SU-DHL-6 (cell line): ENCODE measurements at regions not wholly inside any gene's neighbourhood (a gene's known extent, or its start where the extent isn't known, plus 50 kb on each side); places are given as distances from the start of the nearest gene placed in this dataset.

ENCODE experiments used
- H2AFZ ChIP-seq: fragments of 200-600 bp; sonication (generic); 2 replicates; pipeline ENCODE4 v1.6.1; 2014; ENCODE audit warnings: low read depth, mild to moderate bottlenecking, moderate library complexity, mixed read lengths, antibody characterized with exemption, low read length; ENCODE audit not compliant: severe bottlenecking
- H3F3A ChIP-seq: fragments of 200-600 bp; shearing (Covaris generic); 2 replicates; pipeline ENCODE4 v1.6.0; 2016; ENCODE audit warnings: antibody characterized with exemption, mild to moderate bottlenecking; ENCODE audit not compliant: insufficient read depth
- H3K27ac ChIP-seq: fragments of 200-600 bp; sonication (generic); 2 replicates; pipeline ENCODE4 v1.5.1; 2016; ENCODE audit warnings: low read depth, mild to moderate bottlenecking, low read length, moderate library complexity, mixed read lengths
- H3K27me3 ChIP-seq: fragments of 200-600 bp; sonication (generic), shearing (Covaris generic); 2 replicates; pipeline ENCODE4 v1.6.0; 2014; ENCODE audit warnings: mild to moderate bottlenecking, low read length
- H3K36me3 ChIP-seq: fragments of 200-600 bp; sonication (generic); 2 replicates; pipeline ENCODE4 v1.6.1; 2014; ENCODE audit warnings: mild to moderate bottlenecking, low read length, mixed read lengths
- H3K4me2 ChIP-seq: fragments of 300-600, 200-600 bp; shearing (Covaris generic), sonication (generic); 2 replicates; pipeline ENCODE4 v1.6.0; 2014; ENCODE audit warnings: low read length, low read depth, mild to moderate bottlenecking; ENCODE audit not compliant: poor library complexity, severe bottlenecking
- H3K4me3 ChIP-seq: fragments of 200-600 bp; sonication (generic); 2 replicates; pipeline ENCODE4 v1.5.1; 2014; ENCODE audit warnings: antibody characterized with exemption, low read length, mild to moderate bottlenecking, mixed read lengths; ENCODE audit not compliant: insufficient read depth, poor library complexity, severe bottlenecking
- H3K79me2 ChIP-seq: fragments of 200-600 bp; sonication (generic); 2 replicates; pipeline ENCODE4 v1.6.1; 2014; ENCODE audit warnings: mild to moderate bottlenecking, low read length, moderate library complexity; ENCODE audit not compliant: insufficient read depth
- H3K9ac ChIP-seq: fragments of 200-600 bp; sonication (generic); 2 replicates; pipeline ENCODE4 v1.7.0; 2014; ENCODE audit warnings: mild to moderate bottlenecking, low read length
- H3K9me2 ChIP-seq: fragments of 200-600 bp; sonication (generic); replicated peaks from 2 replicates; pipeline ENCODE4 v1.6.1; 2014; ENCODE audit warnings: low read length; ENCODE audit not compliant: insufficient read depth
- H3K9me3 ChIP-seq: fragments of 200-600 bp; sonication (generic); 2 replicates; pipeline ENCODE4 v1.6.1; 2014; ENCODE audit warnings: low read length, mixed read lengths; ENCODE audit not compliant: insufficient read depth
- H4K20me1 ChIP-seq: fragments of 200-600 bp; sonication (generic); 2 replicates; pipeline ENCODE4 v1.6.1; 2014; ENCODE audit warnings: low read depth, mild to moderate bottlenecking, antibody characterized with exemption, low read length, moderate library complexity, mixed read lengths
- EZH2phosphoT487 ChIP-seq: fragments of 200-600 bp; sonication (generic), shearing (Covaris generic); conservative IDR thresholded peaks from 2 replicates; pipeline ENCODE4 v1.6.1; 2018; ENCODE audit warnings: mild to moderate bottlenecking, antibody characterized with exemption, low read length, moderate library complexity, mixed read lengths
- TF ChIP-seq, protein P1 (sequence below): fragments of 200-600 bp; sonication (generic); IDR thresholded peaks from one replicate; pipeline ENCODE4 v1.5.1; 2017; ENCODE audit warnings: antibody characterized with exemption, mild to moderate bottlenecking, low read length, moderate library complexity; ENCODE audit not compliant: insufficient read depth, poor library complexity, severe bottlenecking

DNA sequence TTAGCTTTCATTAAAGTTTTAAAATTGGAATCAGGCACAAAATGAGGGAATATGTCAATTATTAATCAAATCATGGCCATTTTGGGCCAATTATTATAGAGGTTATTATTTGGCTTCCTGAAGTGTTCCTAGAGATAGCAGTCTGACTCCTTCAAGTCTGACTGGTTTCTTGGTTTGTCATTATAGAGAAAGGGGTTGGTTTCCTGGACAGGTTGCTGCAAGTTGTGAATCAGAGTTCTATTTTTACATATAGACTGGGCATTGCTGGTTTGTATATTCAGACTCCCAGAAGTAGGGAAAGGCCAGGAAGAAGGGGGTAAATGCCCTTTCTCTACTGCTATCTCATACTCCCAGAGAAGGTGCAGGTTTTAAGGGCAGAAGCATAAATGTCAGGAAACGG is 121.4 kb upstream of the CEP162 start:
- H3K27me3 ChIP-seq: no peaks in the 10 kb centered on the region
- H3K9ac ChIP-seq: no peak overlapping the region
- no peaks in the 10 kb centered on the region for H3K36me3 ChIP-seq
- H3K4me2 ChIP-seq: no peak overlapping the region
- no peak for TF ChIP-seq EZH2phosphoT487
- TF ChIP-seq, protein P1, sequence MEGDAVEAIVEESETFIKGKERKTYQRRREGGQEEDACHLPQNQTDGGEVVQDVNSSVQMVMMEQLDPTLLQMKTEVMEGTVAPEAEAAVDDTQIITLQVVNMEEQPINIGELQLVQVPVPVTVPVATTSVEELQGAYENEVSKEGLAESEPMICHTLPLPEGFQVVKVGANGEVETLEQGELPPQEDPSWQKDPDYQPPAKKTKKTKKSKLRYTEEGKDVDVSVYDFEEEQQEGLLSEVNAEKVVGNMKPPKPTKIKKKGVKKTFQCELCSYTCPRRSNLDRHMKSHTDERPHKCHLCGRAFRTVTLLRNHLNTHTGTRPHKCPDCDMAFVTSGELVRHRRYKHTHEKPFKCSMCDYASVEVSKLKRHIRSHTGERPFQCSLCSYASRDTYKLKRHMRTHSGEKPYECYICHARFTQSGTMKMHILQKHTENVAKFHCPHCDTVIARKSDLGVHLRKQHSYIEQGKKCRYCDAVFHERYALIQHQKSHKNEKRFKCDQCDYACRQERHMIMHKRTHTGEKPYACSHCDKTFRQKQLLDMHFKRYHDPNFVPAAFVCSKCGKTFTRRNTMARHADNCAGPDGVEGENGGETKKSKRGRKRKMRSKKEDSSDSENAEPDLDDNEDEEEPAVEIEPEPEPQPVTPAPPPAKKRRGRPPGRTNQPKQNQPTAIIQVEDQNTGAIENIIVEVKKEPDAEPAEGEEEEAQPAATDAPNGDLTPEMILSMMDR: no peak
- H2AFZ ChIP-seq: no peak overlapping the region
- no peaks in the 10 kb centered on the region for H3K9me3 ChIP-seq
- no peaks in the 10 kb centered on the region for H4K20me1 ChIP-seq
- H3K27ac ChIP-seq: no peak overlapping the region
- H3K79me2 ChIP-seq: no peaks in the 10 kb centered on the region
- H3K4me3 ChIP-seq: no peak overlapping the region
- no peaks in the 10 kb centered on the region for H3F3A ChIP-seq
- H3K9me2 ChIP-seq: no peaks in the 10 kb centered on the region

DNA sequence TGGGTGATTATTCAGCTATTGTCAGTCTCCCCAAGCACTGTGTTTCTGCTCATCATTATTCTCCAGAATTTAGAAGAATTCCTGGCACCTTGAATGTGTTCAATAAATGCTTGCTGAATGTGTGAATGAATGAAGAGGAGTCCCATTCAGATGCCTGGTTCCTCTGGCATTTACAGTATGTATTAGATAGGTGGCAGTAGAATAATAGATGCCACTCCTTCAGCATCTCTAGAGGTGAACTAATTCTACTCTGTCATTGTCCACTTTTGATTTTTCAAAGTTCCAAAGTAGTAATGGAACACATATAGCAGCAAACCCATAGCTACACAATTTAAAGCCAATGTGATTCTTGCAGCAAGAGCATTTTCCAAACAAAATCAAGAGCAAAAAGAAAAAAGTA is 118.9 kb upstream of the CEP162 start:
- Histone ChIP-seq H3K9ac (no peak overlapping the region), H3F3A (no peaks in the 10 kb centered on the region), H3K9me3 (no peaks in the 10 kb centered on the region), H3K27ac (no peak overlapping the region), H3K9me2 (no peaks in the 10 kb centered on the region), H4K20me1 (no peaks in the 10 kb centered on the region), H3K4me3 (no peak overlapping the region), H3K27me3 (no peaks in the 10 kb centered on the region), H3K79me2 (no peaks in the 10 kb centered on the region), H3K36me3 (no peaks in the 10 kb centered on the region), H3K4me2 (no peak overlapping the region), H2AFZ (no peak overlapping the region)
- TF ChIP-seq, protein P1: no peak
- no peak for TF ChIP-seq EZH2phosphoT487

DNA sequence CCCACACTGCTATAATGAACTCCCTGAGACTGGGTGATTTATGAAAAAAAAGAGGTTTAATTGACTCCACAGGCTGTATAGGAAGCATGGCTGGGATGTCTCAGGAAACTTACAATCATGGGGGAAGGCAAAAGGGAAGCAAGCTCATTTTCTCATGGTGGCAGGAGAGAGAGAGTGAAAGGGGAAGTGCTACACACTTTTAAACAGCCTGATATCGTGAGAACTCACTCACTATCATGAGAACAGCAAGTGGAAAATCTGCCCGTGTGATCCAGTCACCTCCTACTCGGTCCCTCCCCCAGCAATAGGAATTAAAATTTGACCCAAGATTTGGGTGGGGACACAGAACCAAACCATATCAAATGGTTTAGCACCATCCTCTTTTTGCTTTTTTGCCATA is 116.6 kb upstream of the CEP162 start:
- H3K36me3 ChIP-seq: no peaks in the 10 kb centered on the region
- no peaks in the 10 kb centered on the region for H3K27me3 ChIP-seq
- H2AFZ ChIP-seq: no peak overlapping the region
- H3K79me2 ChIP-seq: no peaks in the 10 kb centered on the region
- no peak overlapping the region for H3K9ac ChIP-seq
- H3K9me2 ChIP-seq: no peaks in the 10 kb centered on the region
- H3K4me3 ChIP-seq: no peak overlapping the region
- H3K9me3 ChIP-seq: no peaks in the 10 kb centered on the region
- H3F3A ChIP-seq: no peaks in the 10 kb centered on the region
- no peak overlapping the region for H3K27ac ChIP-seq
- TF ChIP-seq, protein P1: no peak
- no peak for TF ChIP-seq EZH2phosphoT487
- H3K4me2 ChIP-seq: no peak overlapping the region
- no peaks in the 10 kb centered on the region for H4K20me1 ChIP-seq
